ENCODE measurements at regions not wholly inside any gene's neighbourhood (a gene's known extent, or its start where the extent isn't known, plus 50 kb on each side); places are given as distances from the start of the nearest gene placed in this dataset.

- intact Hi-C loops (cut with micrococcal nuclease) = no loop called here
- CTCF ChIA-PET = interaction anchor here (1.2 kb wide), 1 partner anchor 176 kb away, joined by 3 read pairs; no protein-coding TSS in a partner anchor
- TF ChIP-seq, protein P1, sequence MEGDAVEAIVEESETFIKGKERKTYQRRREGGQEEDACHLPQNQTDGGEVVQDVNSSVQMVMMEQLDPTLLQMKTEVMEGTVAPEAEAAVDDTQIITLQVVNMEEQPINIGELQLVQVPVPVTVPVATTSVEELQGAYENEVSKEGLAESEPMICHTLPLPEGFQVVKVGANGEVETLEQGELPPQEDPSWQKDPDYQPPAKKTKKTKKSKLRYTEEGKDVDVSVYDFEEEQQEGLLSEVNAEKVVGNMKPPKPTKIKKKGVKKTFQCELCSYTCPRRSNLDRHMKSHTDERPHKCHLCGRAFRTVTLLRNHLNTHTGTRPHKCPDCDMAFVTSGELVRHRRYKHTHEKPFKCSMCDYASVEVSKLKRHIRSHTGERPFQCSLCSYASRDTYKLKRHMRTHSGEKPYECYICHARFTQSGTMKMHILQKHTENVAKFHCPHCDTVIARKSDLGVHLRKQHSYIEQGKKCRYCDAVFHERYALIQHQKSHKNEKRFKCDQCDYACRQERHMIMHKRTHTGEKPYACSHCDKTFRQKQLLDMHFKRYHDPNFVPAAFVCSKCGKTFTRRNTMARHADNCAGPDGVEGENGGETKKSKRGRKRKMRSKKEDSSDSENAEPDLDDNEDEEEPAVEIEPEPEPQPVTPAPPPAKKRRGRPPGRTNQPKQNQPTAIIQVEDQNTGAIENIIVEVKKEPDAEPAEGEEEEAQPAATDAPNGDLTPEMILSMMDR (IDR thresholded peaks at IDR 0.05) = no peak
- H3K9me3 Mint-ChIP-seq = no peaks in the 10 kb centered on the region
- H3K36me3 Mint-ChIP-seq (ENCODE audit: low read depth) = no peaks in the 10 kb centered on the region
- no peaks in the 10 kb centered on the region for H3K4me1 Mint-ChIP-seq (ENCODE audit: low read depth)
- H3K27me3 Mint-ChIP-seq = peaks cover 3% of the 10 kb centered on the region
- DNase-seq (no peak), ATAC-seq (no peak)
- no peak overlapping the region for H3K27ac Mint-ChIP-seq
- POLR2A ChIA-PET = no interaction called here
- H3K4me3 Mint-ChIP-seq = no peak overlapping the region
Observed at GRCh38 chr17:79532107-79532790, 78.6 kb downstream of the RBFOX3 start.

- ChIA-PET POLR2A (no interaction called here), CTCF (interaction anchor here (1.2 kb wide), 1 partner anchor 177 kb away, joined by 3 read pairs; no protein-coding TSS in a partner anchor)
- no peaks in the 10 kb centered on the region for H3K36me3 Mint-ChIP-seq (ENCODE audit: low read depth)
- no peaks in the 10 kb centered on the region for H3K4me1 Mint-ChIP-seq (ENCODE audit: low read depth)
- H3K27ac Mint-ChIP-seq = no peak overlapping the region
- intact Hi-C loops (cut with micrococcal nuclease) = no loop called here
- peaks cover 3% of the 10 kb centered on the region for H3K27me3 Mint-ChIP-seq
- TF ChIP-seq, protein P1 (IDR thresholded peaks at IDR 0.05) = no peak
- no peak for DNase-seq
- ATAC-seq = no peak
- H3K9me3 Mint-ChIP-seq = no peaks in the 10 kb centered on the region
- no peak overlapping the region for H3K4me3 Mint-ChIP-seq
Observed at GRCh38 chr17:79531191-79532095, 79.4 kb downstream of the RBFOX3 start.

DNA sequence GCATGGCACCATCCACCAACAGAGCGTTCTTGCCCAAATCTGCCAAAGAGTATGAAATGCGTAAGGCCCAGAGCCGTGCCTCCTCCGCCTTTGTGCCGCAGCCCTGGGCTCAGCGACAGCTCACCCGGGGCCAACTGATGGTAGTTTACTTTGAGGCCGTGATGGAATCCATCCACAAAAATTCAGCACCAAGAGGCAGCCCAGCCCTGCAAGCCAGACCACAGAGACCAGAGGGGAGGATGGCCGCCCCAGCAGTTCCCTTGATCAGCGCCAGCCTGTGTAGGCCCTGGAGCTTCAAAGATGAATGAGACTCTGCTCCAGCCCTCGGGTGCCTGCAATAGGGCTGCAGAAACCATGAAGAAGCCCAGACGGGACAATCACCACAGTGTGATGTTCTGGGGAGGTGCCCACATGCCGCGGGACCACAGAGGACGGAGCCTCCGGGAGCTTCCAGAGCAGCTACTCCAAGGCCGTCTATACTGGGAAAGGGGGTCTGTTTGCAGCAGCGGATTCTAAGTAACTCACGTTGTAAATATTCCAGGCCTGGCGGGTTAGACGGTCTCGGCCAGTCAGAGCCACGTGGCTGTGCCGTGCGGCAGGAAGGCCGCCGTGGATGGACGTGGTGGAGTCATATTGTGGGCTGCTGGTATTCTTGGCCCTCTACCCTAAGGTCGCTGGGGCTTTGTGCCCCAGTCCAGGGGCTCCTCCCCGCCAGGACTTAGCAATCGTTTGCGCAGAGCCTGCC lies 80.3 kb downstream of the RBFOX3 start:
- no peaks in the 10 kb centered on the region for H3K9me3 Mint-ChIP-seq
- no peak overlapping the region for H3K4me3 Mint-ChIP-seq
- CTCF ChIA-PET = no interaction called here
- TF ChIP-seq, protein P1 (IDR thresholded peaks at IDR 0.05) = no peak
- peaks cover 3% of the 10 kb centered on the region for H3K27me3 Mint-ChIP-seq
- H3K27ac Mint-ChIP-seq = no peak overlapping the region
- DNase-seq = no peak
- POLR2A ChIA-PET = no interaction called here
- H3K36me3 Mint-ChIP-seq (ENCODE audit: low read depth) = no peaks in the 10 kb centered on the region
- intact Hi-C loops (cut with micrococcal nuclease) = no loop called here
- no peaks in the 10 kb centered on the region for H3K4me1 Mint-ChIP-seq (ENCODE audit: low read depth)
- no peak for ATAC-seq

DNA sequence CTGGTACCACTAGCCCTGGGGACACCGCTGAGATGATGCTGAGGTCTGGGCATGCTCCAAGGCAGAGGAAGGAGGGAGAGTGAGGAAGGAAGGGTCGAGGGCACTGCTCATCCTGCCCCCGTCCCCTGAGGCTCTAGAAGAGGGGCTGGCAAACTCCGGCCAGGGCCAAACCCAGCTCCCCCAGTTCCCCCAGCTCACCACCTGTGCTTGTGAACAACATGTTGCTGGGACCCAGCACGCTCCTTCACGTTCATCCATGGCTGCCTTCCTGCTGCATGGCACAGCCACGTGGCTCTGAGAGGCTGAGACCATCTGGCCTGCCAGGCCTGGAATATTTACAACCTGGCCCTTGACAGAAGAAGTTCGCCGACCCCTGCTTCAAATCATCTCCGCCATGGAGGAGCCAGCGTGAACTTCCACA lies 81.2 kb downstream of the RBFOX3 start:
- H3K4me1 Mint-ChIP-seq (ENCODE audit: low read depth) = no peaks in the 10 kb centered on the region
- H3K9me3 Mint-ChIP-seq = no peaks in the 10 kb centered on the region
- peaks cover 5% of the 10 kb centered on the region for H3K27me3 Mint-ChIP-seq
- ATAC-seq = no peak
- intact Hi-C loops (cut with micrococcal nuclease) = no loop called here
- no peak overlapping the region for H3K27ac Mint-ChIP-seq
- TF ChIP-seq, protein P1 (IDR thresholded peaks at IDR 0.05) = no peak
- no peak overlapping the region for H3K4me3 Mint-ChIP-seq
- no peak for DNase-seq
- CTCF ChIA-PET = no interaction called here
- H3K36me3 Mint-ChIP-seq (ENCODE audit: low read depth) = no peaks in the 10 kb centered on the region
- POLR2A ChIA-PET = no interaction called here
